ENCODE measurements at regions not wholly inside any gene's neighbourhood (a gene's known extent, or its start where the extent isn't known, plus 50 kb on each side); places are given as distances from the start of the nearest gene placed in this dataset.
"Not testable (repeated sequence)": the region's sequence is repeated elsewhere in the genome, so short reads cannot be mapped to it uniquely, and the experiment has no call there.

- no peak overlapping the region for H2BK20ac ChIP-seq (ENCODE audit: low read length)
- no peak overlapping the region for H3K9ac ChIP-seq (replicated peaks in 1 of 4; ENCODE audit: extremely low read depth in 1 of 4, low read depth in 3 of 4, low read length in 3 of 4)
- no peak overlapping the region for H2AFZ ChIP-seq (ENCODE audit: low read length)
- H3K23me2 ChIP-seq (ENCODE audit: low read depth, low read length), result no peaks in the 10 kb centered on the region
- H3K4ac ChIP-seq (replicated peaks; ENCODE audit: insufficient read length, low read depth, low read length), result no peak overlapping the region
- no peak for TF ChIP-seq TCF12 (IDR thresholded peaks at IDR 0.05; ENCODE audit: low read depth, low read length)
- H3K27ac ChIP-seq (ENCODE audit: low read depth, low read length), result no peak overlapping the region
- H3K36me3 ChIP-seq (ENCODE audit: control insufficient read depth in 2 of 4, insufficient read depth in 4 of 4, low read length in 3 of 4), result no peaks in the 10 kb centered on the region
- H2BK15ac ChIP-seq (ENCODE audit: low read length), result no peak overlapping the region
- no peaks in the 10 kb centered on the region for H3K4me1 ChIP-seq (replicated peaks in 1 of 4; ENCODE audit: control insufficient read depth in 3 of 4, insufficient read depth in 4 of 4, low read length in 3 of 4)
- H2BK120ac ChIP-seq (replicated peaks; ENCODE audit: low read depth, low read length), result no peak overlapping the region
- H3K4me2 ChIP-seq (ENCODE audit: insufficient read depth in 1 of 2, low read depth in 2 of 2, low read length in 2 of 2), result no peak overlapping the region
- no peak overlapping the region for H3K56ac ChIP-seq (replicated peaks; ENCODE audit: insufficient read length, low read depth, low read length)
- no peaks in the 10 kb centered on the region for H4K20me1 ChIP-seq (replicated peaks in 1 of 2; ENCODE audit: control insufficient read depth in 1 of 2, insufficient read depth in 2 of 2, low read length in 2 of 2)
- H4K5ac ChIP-seq (ENCODE audit: insufficient read length, low read depth, low read length), result no peak overlapping the region
- H4K91ac ChIP-seq (replicated peaks; ENCODE audit: insufficient read length, low read length), result no peak overlapping the region
- H3K9me3 ChIP-seq (ENCODE audit: insufficient read depth in 2 of 2, low read depth in 1 of 2, low read length in 1 of 2), result no peaks in the 10 kb centered on the region
- POLR2A ChIA-PET (ENCODE audit: partially characterized antibody), result no interaction called here
- no peak overlapping the region for H4K8ac ChIP-seq (ENCODE audit: extremely low read depth, insufficient read depth, low read length)
- H3K18ac ChIP-seq (ENCODE audit: extremely low read depth, low read length), result no peak overlapping the region
- no peak overlapping the region for H3K4me3 ChIP-seq (ENCODE audit: extremely low read depth in 1 of 4, insufficient read depth in 2 of 4, low read depth in 3 of 4, low read length in 4 of 4)
- CTCF ChIA-PET (ENCODE audit: partially characterized antibody), result interaction anchor here (1.6 kb wide), 1 partner anchor 11 kb away, joined by 4 read pairs; no protein-coding TSS in a partner anchor
- H3K79me1 ChIP-seq (ENCODE audit: low read depth, low read length), result no peaks in the 10 kb centered on the region
- H2AK5ac ChIP-seq (ENCODE audit: low read depth, low read length), result no peak overlapping the region
- H2BK12ac ChIP-seq (ENCODE audit: low read depth, low read length), result no peak overlapping the region
- H3K14ac ChIP-seq (ENCODE audit: insufficient read length), result no peak overlapping the region
- no peaks in the 10 kb centered on the region for H3K79me2 ChIP-seq (ENCODE audit: control insufficient read depth in 1 of 2, insufficient read depth in 2 of 2, low read length in 2 of 2)
- no peak overlapping the region for H2BK5ac ChIP-seq (ENCODE audit: low read depth, low read length)
- no peaks in the 10 kb centered on the region for H3K27me3 ChIP-seq (replicated peaks in 1 of 4; ENCODE audit: control insufficient read depth in 3 of 4, extremely low read depth in 1 of 4, insufficient read depth in 3 of 4, low read length in 3 of 4)
- DNase-seq (ENCODE audit: low read depth in 1 of 2, low spot score in 2 of 2) (no peak), FAIRE-seq (no peak)
- no peak overlapping the region for H3K23ac ChIP-seq (ENCODE audit: insufficient read length)
- 87% methylated on average over 3 of the region's 3 CpGs; no CpG with 5 or more reads in 1 of the 2 experiments for WGBS, 2 experiments (ENCODE audit: extremely low coverage in 1 of 2, insufficient coverage in 1 of 2, insufficient read length in 1 of 2, insufficient replicate concordance in 2 of 2, low coverage in 1 of 2, low lambda C conversion rate in 2 of 2, missing lambda C conversion rate in 1 of 2)
Measured at GRCh38 chr1:95643071-95643470, 409.1 kb downstream of the RWDD3 start.

- H4K91ac ChIP-seq (replicated peaks; ENCODE audit: insufficient read length, low read length); H3K4me2 ChIP-seq (ENCODE audit: insufficient read depth in 1 of 2, low read depth in 2 of 2, low read length in 2 of 2); H2AFZ ChIP-seq (ENCODE audit: low read length); H3K4me3 ChIP-seq (ENCODE audit: extremely low read depth in 1 of 4, insufficient read depth in 2 of 4, low read depth in 3 of 4, low read length in 4 of 4); H2BK120ac ChIP-seq (replicated peaks; ENCODE audit: low read depth, low read length); H3K18ac ChIP-seq (ENCODE audit: extremely low read depth, low read length); FAIRE-seq; H2BK5ac ChIP-seq (ENCODE audit: low read depth, low read length); H3K9me3 ChIP-seq (ENCODE audit: insufficient read depth in 2 of 2, low read depth in 1 of 2, low read length in 1 of 2); H4K20me1 ChIP-seq (replicated peaks in 1 of 2; ENCODE audit: control insufficient read depth in 1 of 2, insufficient read depth in 2 of 2, low read length in 2 of 2); H3K56ac ChIP-seq (replicated peaks; ENCODE audit: insufficient read length, low read depth, low read length); H3K4me1 ChIP-seq (replicated peaks in 1 of 4; ENCODE audit: control insufficient read depth in 3 of 4, insufficient read depth in 4 of 4, low read length in 3 of 4); H2BK12ac ChIP-seq (ENCODE audit: low read depth, low read length); H3K23ac ChIP-seq (ENCODE audit: insufficient read length); H3K79me2 ChIP-seq (ENCODE audit: control insufficient read depth in 1 of 2, insufficient read depth in 2 of 2, low read length in 2 of 2); H3K14ac ChIP-seq (ENCODE audit: insufficient read length); H4K8ac ChIP-seq (ENCODE audit: extremely low read depth, insufficient read depth, low read length); H2BK15ac ChIP-seq (ENCODE audit: low read length); DNase-seq (ENCODE audit: low read depth in 1 of 2, low spot score in 2 of 2); H3K27ac ChIP-seq (ENCODE audit: low read depth, low read length); H3K9ac ChIP-seq (replicated peaks in 1 of 4; ENCODE audit: extremely low read depth in 1 of 4, low read depth in 3 of 4, low read length in 3 of 4); H3K36me3 ChIP-seq (ENCODE audit: control insufficient read depth in 2 of 4, insufficient read depth in 4 of 4, low read length in 3 of 4); H3K79me1 ChIP-seq (ENCODE audit: low read depth, low read length); H3K27me3 ChIP-seq (replicated peaks in 1 of 4; ENCODE audit: control insufficient read depth in 3 of 4, extremely low read depth in 1 of 4, insufficient read depth in 3 of 4, low read length in 3 of 4); POLR2A ChIA-PET (ENCODE audit: partially characterized antibody); H3K23me2 ChIP-seq (ENCODE audit: low read depth, low read length); H2BK20ac ChIP-seq (ENCODE audit: low read length); H3K4ac ChIP-seq (replicated peaks; ENCODE audit: insufficient read length, low read depth, low read length); H2AK5ac ChIP-seq (ENCODE audit: low read depth, low read length); H4K5ac ChIP-seq (ENCODE audit: insufficient read length, low read depth, low read length): not testable (repeated sequence)
- CTCF ChIA-PET (ENCODE audit: partially characterized antibody), result interaction anchor here (1.1 kb wide), 1 partner anchor 13 kb away, joined by 4 read pairs; no protein-coding TSS in a partner anchor
- 92% methylated on average over 6 of the region's 6 CpGs; no CpG with 5 or more reads in 1 of the 2 experiments for WGBS, 2 experiments (ENCODE audit: extremely low coverage in 1 of 2, insufficient coverage in 1 of 2, insufficient read length in 1 of 2, insufficient replicate concordance in 2 of 2, low coverage in 1 of 2, low lambda C conversion rate in 2 of 2, missing lambda C conversion rate in 1 of 2)
Measured at GRCh38 chr1:95645126-95645525, 411.1 kb downstream of the RWDD3 start.

Measured in H1 (cell line).